ENCODE measurements at regions not wholly inside any gene's neighbourhood (a gene's known extent, or its start where the extent isn't known, plus 50 kb on each side); places are given as distances from the start of the nearest gene placed in this dataset.
A peak's percentile ranks its signal among the peaks of the same experiment; 100 is the strongest.
"Not testable (repeated sequence)": the region's sequence is repeated elsewhere in the genome, so short reads cannot be mapped to it uniquely, and the experiment has no call there.

GRCh38 chrX:123788193-123788592 lies 55.3 kb upstream of the THOC2 start:
- DNase-seq: not testable (repeated sequence)

- DNase-seq: no peak
Measured at GRCh38 chrX:123788744-123789143, 55.9 kb upstream of the THOC2 start.

- no peak for DNase-seq
Measured at GRCh38 chrX:123797543-123798447, 62.1 kb upstream of the XIAP start.

GRCh38 chrX:123798706-123799430 lies 61.0 kb upstream of the XIAP start:
- DNase-seq: not testable (repeated sequence)

- no peak for DNase-seq
Measured at GRCh38 chrX:123801901-123802300, 58.0 kb upstream of the XIAP start.

- peak; percentile 34 for DNase-seq
Measured at GRCh38 chrX:123803331-123803983, 56.4 kb upstream of the XIAP start.

GRCh38 chrX:123803984-123804365 lies 55.9 kb upstream of the XIAP start:
- DNase-seq: not testable (repeated sequence)

- no peak for DNase-seq
Measured at GRCh38 chrX:123807835-123808416, 51.9 kb upstream of the XIAP start.

- DNase-seq: no peak
Measured at GRCh38 chrX:123809854-123810375, 49.9 kb upstream of the XIAP start.

All from amniotic stem cell (primary cell).